ENCODE measurements at regions not wholly inside any gene's neighbourhood (a gene's known extent, or its start where the extent isn't known, plus 50 kb on each side); places are given as distances from the start of the nearest gene placed in this dataset.

GRCh38 chr9:2492161-2492560 lies 129.4 kb upstream of the VLDLR start:
- H3K27ac ChIP-seq (ENCODE audit: low read depth): no peak overlapping the region
- 95% methylated on average over 3 of the region's 3 CpGs for WGBS
- H3K4me1 ChIP-seq (ENCODE audit: insufficient read depth): no peaks in the 10 kb centered on the region
- no peak overlapping the region for H3K4me3 ChIP-seq (ENCODE audit: low read depth, low read length)
- H3K36me3 ChIP-seq (ENCODE audit: insufficient read depth): no peaks in the 10 kb centered on the region
- DNase-seq (ENCODE audit: extremely low spot score): no peak

GRCh38 chr9:2493109-2493508 lies 128.5 kb upstream of the VLDLR start:
- no peak for DNase-seq (ENCODE audit: extremely low spot score)

GRCh38 chr9:2493529-2493928 lies 128.1 kb upstream of the VLDLR start:
- Histone ChIP-seq H3K4me3 (ENCODE audit: low read depth, low read length) (no peak overlapping the region), H3K36me3 (ENCODE audit: insufficient read depth) (no peaks in the 10 kb centered on the region), H3K4me1 (ENCODE audit: insufficient read depth) (no peaks in the 10 kb centered on the region), H3K27ac (ENCODE audit: low read depth) (no peak overlapping the region)
- WGBS: 27% methylated on average over 3 of the region's 3 CpGs
- DNase-seq (ENCODE audit: extremely low spot score): no peak

More at GRCh38 chr9:2493109-2493508, 128.5 kb upstream of the VLDLR start:
- 47% methylated on average over 2 of the region's 2 CpGs for WGBS
- Histone ChIP-seq H3K4me1 (ENCODE audit: insufficient read depth) (no peaks in the 10 kb centered on the region), H3K36me3 (ENCODE audit: insufficient read depth) (no peaks in the 10 kb centered on the region), H3K4me3 (ENCODE audit: low read depth, low read length) (no peak overlapping the region), H3K27ac (ENCODE audit: low read depth) (no peak overlapping the region)

- no peak overlapping the region for H3K4me3 ChIP-seq (ENCODE audit: low read depth, low read length)
- no peaks in the 10 kb centered on the region for H3K4me1 ChIP-seq (ENCODE audit: insufficient read depth)
- no peak for DNase-seq (ENCODE audit: extremely low spot score)
- WGBS: 63% methylated on average over 2 of the region's 2 CpGs
- H3K27ac ChIP-seq (ENCODE audit: low read depth): no peak overlapping the region
- no peaks in the 10 kb centered on the region for H3K36me3 ChIP-seq (ENCODE audit: insufficient read depth)
These were observed 127.0 kb upstream of the VLDLR start for GRCh38 chr9:2494562-2494961.

GRCh38 chr9:2495221-2496005 lies 126.2 kb upstream of the VLDLR start:
- Histone ChIP-seq H3K4me3 (ENCODE audit: low read depth, low read length) (no peak overlapping the region), H3K27ac (ENCODE audit: low read depth) (no peak overlapping the region), H3K4me1 (ENCODE audit: insufficient read depth) (no peaks in the 10 kb centered on the region), H3K36me3 (ENCODE audit: insufficient read depth) (no peaks in the 10 kb centered on the region)
- DNase-seq (ENCODE audit: extremely low spot score): no peak
- 85% methylated on average over 3 of the region's 3 CpGs for WGBS

GRCh38 chr9:2496169-2496568 lies 125.4 kb upstream of the VLDLR start:
- Histone ChIP-seq H3K4me1 (ENCODE audit: insufficient read depth) (no peaks in the 10 kb centered on the region), H3K4me3 (ENCODE audit: low read depth, low read length) (no peak overlapping the region), H3K36me3 (ENCODE audit: insufficient read depth) (no peaks in the 10 kb centered on the region), H3K27ac (ENCODE audit: low read depth) (no peak overlapping the region)
- 81% methylated on average over 5 of the region's 5 CpGs for WGBS
- no peak for DNase-seq (ENCODE audit: extremely low spot score)

GRCh38 chr9:2496934-2497333 lies 124.7 kb upstream of the VLDLR start:
- Histone ChIP-seq H3K4me3 (ENCODE audit: low read depth, low read length) (no peak overlapping the region), H3K36me3 (ENCODE audit: insufficient read depth) (no peaks in the 10 kb centered on the region), H3K4me1 (ENCODE audit: insufficient read depth) (no peaks in the 10 kb centered on the region), H3K27ac (ENCODE audit: low read depth) (no peak overlapping the region)
- DNase-seq (ENCODE audit: extremely low spot score): no peak

GRCh38 chr9:2497666-2498400 lies 123.8 kb upstream of the VLDLR start:
- H3K36me3 ChIP-seq (ENCODE audit: insufficient read depth): no peaks in the 10 kb centered on the region
- no peak overlapping the region for H3K27ac ChIP-seq (ENCODE audit: low read depth)
- H3K4me1 ChIP-seq (ENCODE audit: insufficient read depth): no peaks in the 10 kb centered on the region
- H3K4me3 ChIP-seq (ENCODE audit: low read depth, low read length): no peak overlapping the region
- WGBS: 66% methylated on average over 5 of the region's 5 CpGs
- DNase-seq (ENCODE audit: extremely low spot score): no peak

- H3K4me1 ChIP-seq (ENCODE audit: insufficient read depth): no peaks in the 10 kb centered on the region
- 98% methylated on average over 3 of the region's 3 CpGs for whole genome bisulfite sequencing
- H3K36me3 ChIP-seq (ENCODE audit: insufficient read depth): no peaks in the 10 kb centered on the region
- H3K4me3 ChIP-seq (ENCODE audit: low read depth, low read length): no peak overlapping the region
- DNase-seq (ENCODE audit: extremely low spot score): no peak
- no peak overlapping the region for H3K27ac ChIP-seq (ENCODE audit: low read depth)
These were observed 119.4 kb upstream of the VLDLR start for GRCh38 chr9:2502210-2502609.

GRCh38 chr9:2502760-2503159 lies 118.8 kb upstream of the VLDLR start:
- Histone ChIP-seq H3K4me3 (ENCODE audit: low read depth, low read length) (no peak overlapping the region), H3K36me3 (ENCODE audit: insufficient read depth) (no peaks in the 10 kb centered on the region), H3K27ac (ENCODE audit: low read depth) (no peak overlapping the region), H3K4me1 (ENCODE audit: insufficient read depth) (no peaks in the 10 kb centered on the region)
- 89% methylated on average over 2 of the region's 2 CpGs for WGBS
- no peak for DNase-seq (ENCODE audit: extremely low spot score)

GRCh38 chr9:2506321-2506720 lies 115.3 kb upstream of the VLDLR start:
- H3K4me1 ChIP-seq (ENCODE audit: insufficient read depth): no peaks in the 10 kb centered on the region
- no peak overlapping the region for H3K4me3 ChIP-seq (ENCODE audit: low read depth, low read length)
- WGBS: 53% methylated on average over 3 of the region's 3 CpGs
- no peaks in the 10 kb centered on the region for H3K36me3 ChIP-seq (ENCODE audit: insufficient read depth)
- no peak overlapping the region for H3K27ac ChIP-seq (ENCODE audit: low read depth)
- DNase-seq (ENCODE audit: extremely low spot score): no peak

GRCh38 chr9:2523591-2523990 lies 98.0 kb upstream of the VLDLR start:
- DNase-seq (ENCODE audit: extremely low spot score): no peak

GRCh38 chr9:2524601-2525000 lies 97.0 kb upstream of the VLDLR start:
- no peak for DNase-seq (ENCODE audit: extremely low spot score)
- H3K27ac ChIP-seq (ENCODE audit: low read depth): no peak overlapping the region
- H3K36me3 ChIP-seq (ENCODE audit: insufficient read depth): no peaks in the 10 kb centered on the region
- H3K4me1 ChIP-seq (ENCODE audit: insufficient read depth): no peaks in the 10 kb centered on the region
- WGBS: 53% methylated on average over 3 of the region's 3 CpGs
- H3K4me3 ChIP-seq (ENCODE audit: low read depth, low read length): no peak overlapping the region

More at GRCh38 chr9:2523591-2523990, 98.0 kb upstream of the VLDLR start:
- no peak overlapping the region for H3K4me3 ChIP-seq (ENCODE audit: low read depth, low read length)
- no peaks in the 10 kb centered on the region for H3K36me3 ChIP-seq (ENCODE audit: insufficient read depth)
- H3K27ac ChIP-seq (ENCODE audit: low read depth): no peak overlapping the region
- 93% methylated on average over 6 of the region's 6 CpGs for WGBS
- H3K4me1 ChIP-seq (ENCODE audit: insufficient read depth): no peaks in the 10 kb centered on the region

GRCh38 chr9:2525147-2525546 lies 96.4 kb upstream of the VLDLR start:
- Histone ChIP-seq H3K4me1 (ENCODE audit: insufficient read depth) (no peaks in the 10 kb centered on the region), H3K27ac (ENCODE audit: low read depth) (no peak overlapping the region), H3K36me3 (ENCODE audit: insufficient read depth) (no peaks in the 10 kb centered on the region), H3K4me3 (ENCODE audit: low read depth, low read length) (no peak overlapping the region)
- no peak for DNase-seq (ENCODE audit: extremely low spot score)
- WGBS: 94% methylated on average over 2 of the region's 2 CpGs
